ENCODE measurements at regions not wholly inside any gene's neighbourhood (a gene's known extent, or its start where the extent isn't known, plus 50 kb on each side); places are given as distances from the start of the nearest gene placed in this dataset.

GRCh38 chr1:59243978-59244377 is 52.9 kb upstream of the FGGY start:
- CTCF ChIA-PET (ENCODE audit: partially characterized antibody) = no interaction called here
- POLR2A ChIA-PET (ENCODE audit: partially characterized antibody) = no interaction called here
- TF ChIP-seq, protein P1, sequence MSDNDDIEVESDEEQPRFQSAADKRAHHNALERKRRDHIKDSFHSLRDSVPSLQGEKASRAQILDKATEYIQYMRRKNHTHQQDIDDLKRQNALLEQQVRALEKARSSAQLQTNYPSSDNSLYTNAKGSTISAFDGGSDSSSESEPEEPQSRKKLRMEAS (IDR thresholded peaks at IDR 0.05) = no peak
- TF ChIP-seq POLR2A (IDR thresholded peaks at IDR 0.05; ENCODE audit: control extremely low read depth in 1 of 2, low read depth in 2 of 2, low read length in 2 of 2) (no peak), CTBP2 (IDR thresholded peaks at IDR 0.05; ENCODE audit: borderline replicate concordance, insufficient read depth, insufficient read length, low read length) (no peak), SIRT6 (IDR thresholded peaks at IDR 0.05; ENCODE audit: low read length) (no peak), GTF2F1 (IDR thresholded peaks at IDR 0.05; ENCODE audit: borderline replicate concordance, low read depth, low read length) (no peak), EP300 (IDR thresholded peaks at IDR 0.05; ENCODE audit: borderline replicate concordance in 1 of 2, low read depth in 2 of 2, low read length in 2 of 2) (no peak), EGR1 (IDR thresholded peaks at IDR 0.05; ENCODE audit: borderline replicate concordance, low read depth, low read length) (no peak), RAD21 (IDR thresholded peaks at IDR 0.05 in 1 of 2, conservative IDR thresholded peaks at IDR 0.05 in 1 of 2; ENCODE audit: low read depth in 2 of 2, low read length in 2 of 2) (no peak), RXRA (IDR thresholded peaks at IDR 0.05; ENCODE audit: insufficient read depth, low read depth, low read length) (no peak), CEBPB (IDR thresholded peaks at IDR 0.05; ENCODE audit: low read depth, low read length) (no peak), SRF (IDR thresholded peaks at IDR 0.05; ENCODE audit: low read depth, low read length) (no peak), RFX5 (IDR thresholded peaks at IDR 0.05; ENCODE audit: borderline replicate concordance, low read depth, low read length) (no peak)
- TF ChIP-seq, protein P2, sequence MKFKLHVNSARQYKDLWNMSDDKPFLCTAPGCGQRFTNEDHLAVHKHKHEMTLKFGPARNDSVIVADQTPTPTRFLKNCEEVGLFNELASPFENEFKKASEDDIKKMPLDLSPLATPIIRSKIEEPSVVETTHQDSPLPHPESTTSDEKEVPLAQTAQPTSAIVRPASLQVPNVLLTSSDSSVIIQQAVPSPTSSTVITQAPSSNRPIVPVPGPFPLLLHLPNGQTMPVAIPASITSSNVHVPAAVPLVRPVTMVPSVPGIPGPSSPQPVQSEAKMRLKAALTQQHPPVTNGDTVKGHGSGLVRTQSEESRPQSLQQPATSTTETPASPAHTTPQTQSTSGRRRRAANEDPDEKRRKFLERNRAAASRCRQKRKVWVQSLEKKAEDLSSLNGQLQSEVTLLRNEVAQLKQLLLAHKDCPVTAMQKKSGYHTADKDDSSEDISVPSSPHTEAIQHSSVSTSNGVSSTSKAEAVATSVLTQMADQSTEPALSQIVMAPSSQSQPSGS (IDR thresholded peaks at IDR 0.05; ENCODE audit: low read length) = no peak

More at GRCh38 chr1:59243978-59244377, 52.9 kb upstream of the FGGY start:
- H3K4ac ChIP-seq (replicated peaks; ENCODE audit: insufficient read length, low read depth, low read length) = no peak overlapping the region
- no peak overlapping the region for H3K18ac ChIP-seq (ENCODE audit: extremely low read depth, low read length)
- no peaks in the 10 kb centered on the region for H3K9me3 ChIP-seq (ENCODE audit: insufficient read depth in 2 of 2, low read depth in 1 of 2, low read length in 1 of 2)
- no peaks in the 10 kb centered on the region for H3K79me1 ChIP-seq (ENCODE audit: low read depth, low read length)
- no peak overlapping the region for H2BK20ac ChIP-seq (ENCODE audit: low read length)
- WGBS, 2 experiments (ENCODE audit: extremely low coverage in 1 of 2, insufficient coverage in 1 of 2, insufficient read length in 1 of 2, insufficient replicate concordance in 2 of 2, low coverage in 1 of 2, low lambda C conversion rate in 2 of 2, missing lambda C conversion rate in 1 of 2) = 89% methylated on average over 1 of the region's 1 CpG; no CpG with 5 or more reads in 1 of the 2 experiments
- no peak overlapping the region for H3K9ac ChIP-seq (replicated peaks in 1 of 4; ENCODE audit: extremely low read depth in 1 of 4, low read depth in 3 of 4, low read length in 3 of 4)
- no peaks in the 10 kb centered on the region for H3K79me2 ChIP-seq (ENCODE audit: control insufficient read depth in 1 of 2, insufficient read depth in 2 of 2, low read length in 2 of 2)
- no peak overlapping the region for H3K56ac ChIP-seq (replicated peaks; ENCODE audit: insufficient read length, low read depth, low read length)
- H4K8ac ChIP-seq (ENCODE audit: extremely low read depth, insufficient read depth, low read length) = no peak overlapping the region
- no peak overlapping the region for H2BK12ac ChIP-seq (ENCODE audit: low read depth, low read length)
- DNase-seq (ENCODE audit: low read depth in 1 of 2, low spot score in 2 of 2) (no peak), FAIRE-seq (no peak)
- H3K4me2 ChIP-seq (ENCODE audit: insufficient read depth in 1 of 2, low read depth in 2 of 2, low read length in 2 of 2) = no peak overlapping the region
- no peak overlapping the region for H4K5ac ChIP-seq (ENCODE audit: insufficient read length, low read depth, low read length)
- H3K36me3 ChIP-seq (ENCODE audit: control insufficient read depth in 2 of 4, insufficient read depth in 4 of 4, low read length in 3 of 4) = no peaks in the 10 kb centered on the region
- H3K27ac ChIP-seq (ENCODE audit: low read depth, low read length) = no peak overlapping the region
- no peaks in the 10 kb centered on the region for H4K20me1 ChIP-seq (replicated peaks in 1 of 2; ENCODE audit: control insufficient read depth in 1 of 2, insufficient read depth in 2 of 2, low read length in 2 of 2)
- H3K27me3 ChIP-seq (replicated peaks in 1 of 4; ENCODE audit: control insufficient read depth in 3 of 4, extremely low read depth in 1 of 4, insufficient read depth in 3 of 4, low read length in 3 of 4) = no peaks in the 10 kb centered on the region
- H3K23ac ChIP-seq (ENCODE audit: insufficient read length) = no peak overlapping the region
- no peak overlapping the region for H3K14ac ChIP-seq (ENCODE audit: insufficient read length)
- no peaks in the 10 kb centered on the region for H3K4me1 ChIP-seq (replicated peaks in 1 of 4; ENCODE audit: control insufficient read depth in 3 of 4, insufficient read depth in 4 of 4, low read length in 3 of 4)
- H3K4me3 ChIP-seq (ENCODE audit: extremely low read depth in 1 of 4, insufficient read depth in 2 of 4, low read depth in 3 of 4, low read length in 4 of 4) = no peak overlapping the region
- H3K23me2 ChIP-seq (ENCODE audit: low read depth, low read length) = no peaks in the 10 kb centered on the region
- H4K91ac ChIP-seq (replicated peaks; ENCODE audit: insufficient read length, low read length) = no peak overlapping the region
- H2AK5ac ChIP-seq (ENCODE audit: low read depth, low read length) = no peak overlapping the region
- no peak overlapping the region for H2BK120ac ChIP-seq (replicated peaks; ENCODE audit: low read depth, low read length)
- no peak overlapping the region for H2BK15ac ChIP-seq (ENCODE audit: low read length)
- H2BK5ac ChIP-seq (ENCODE audit: low read depth, low read length) = no peak overlapping the region
- H2AFZ ChIP-seq (ENCODE audit: low read length) = no peak overlapping the region

Measured in H1 (cell line).